ENCODE measurements at regions not wholly inside any gene's neighbourhood (a gene's known extent, or its start where the extent isn't known, plus 50 kb on each side); places are given as distances from the start of the nearest gene placed in this dataset.

GRCh38 chr10:110373059-110373458, 68.3 kb upstream of the SMNDC1 start (continued):
- TF ChIP-seq, protein P1, sequence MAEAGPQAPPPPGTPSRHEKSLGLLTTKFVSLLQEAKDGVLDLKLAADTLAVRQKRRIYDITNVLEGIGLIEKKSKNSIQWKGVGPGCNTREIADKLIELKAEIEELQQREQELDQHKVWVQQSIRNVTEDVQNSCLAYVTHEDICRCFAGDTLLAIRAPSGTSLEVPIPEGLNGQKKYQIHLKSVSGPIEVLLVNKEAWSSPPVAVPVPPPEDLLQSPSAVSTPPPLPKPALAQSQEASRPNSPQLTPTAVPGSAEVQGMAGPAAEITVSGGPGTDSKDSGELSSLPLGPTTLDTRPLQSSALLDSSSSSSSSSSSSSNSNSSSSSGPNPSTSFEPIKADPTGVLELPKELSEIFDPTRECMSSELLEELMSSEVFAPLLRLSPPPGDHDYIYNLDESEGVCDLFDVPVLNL (IDR thresholded peaks at IDR 0.05; ENCODE audit: low read depth, low read length), result no peak
- no peak for TF ChIP-seq RFX5 (IDR thresholded peaks at IDR 0.05; ENCODE audit: low read depth, low read length)
- TF ChIP-seq TCF3 (IDR thresholded peaks at IDR 0.05; ENCODE audit: borderline replicate concordance, insufficient read depth, low read depth, low read length), result no peak
- TF ChIP-seq, protein P2, sequence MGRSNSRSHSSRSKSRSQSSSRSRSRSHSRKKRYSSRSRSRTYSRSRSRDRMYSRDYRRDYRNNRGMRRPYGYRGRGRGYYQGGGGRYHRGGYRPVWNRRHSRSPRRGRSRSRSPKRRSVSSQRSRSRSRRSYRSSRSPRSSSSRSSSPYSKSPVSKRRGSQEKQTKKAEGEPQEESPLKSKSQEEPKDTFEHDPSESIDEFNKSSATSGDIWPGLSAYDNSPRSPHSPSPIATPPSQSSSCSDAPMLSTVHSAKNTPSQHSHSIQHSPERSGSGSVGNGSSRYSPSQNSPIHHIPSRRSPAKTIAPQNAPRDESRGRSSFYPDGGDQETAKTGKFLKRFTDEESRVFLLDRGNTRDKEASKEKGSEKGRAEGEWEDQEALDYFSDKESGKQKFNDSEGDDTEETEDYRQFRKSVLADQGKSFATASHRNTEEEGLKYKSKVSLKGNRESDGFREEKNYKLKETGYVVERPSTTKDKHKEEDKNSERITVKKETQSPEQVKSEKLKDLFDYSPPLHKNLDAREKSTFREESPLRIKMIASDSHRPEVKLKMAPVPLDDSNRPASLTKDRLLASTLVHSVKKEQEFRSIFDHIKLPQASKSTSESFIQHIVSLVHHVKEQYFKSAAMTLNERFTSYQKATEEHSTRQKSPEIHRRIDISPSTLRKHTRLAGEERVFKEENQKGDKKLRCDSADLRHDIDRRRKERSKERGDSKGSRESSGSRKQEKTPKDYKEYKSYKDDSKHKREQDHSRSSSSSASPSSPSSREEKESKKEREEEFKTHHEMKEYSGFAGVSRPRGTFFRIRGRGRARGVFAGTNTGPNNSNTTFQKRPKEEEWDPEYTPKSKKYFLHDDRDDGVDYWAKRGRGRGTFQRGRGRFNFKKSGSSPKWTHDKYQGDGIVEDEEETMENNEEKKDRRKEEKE (IDR thresholded peaks at IDR 0.05), result no peak
- TF ChIP-seq EP300 (IDR thresholded peaks at IDR 0.05; ENCODE audit: borderline replicate concordance in 1 of 2, control insufficient read depth in 1 of 2, low read depth in 2 of 2, low read length in 2 of 2), result no peak
- no peak for TF ChIP-seq CBX5 (IDR thresholded peaks at IDR 0.05; ENCODE audit: low read depth)

GRCh38 chr10:110373857-110374654, 69.3 kb upstream of the SMNDC1 start:
- CTCF ChIA-PET, result no interaction called here
- Histone ChIP-seq H3K27ac (ENCODE audit: control insufficient read depth, insufficient read depth) (no peak overlapping the region), H4K20me1 (ENCODE audit: control insufficient read depth, insufficient read depth) (no peaks in the 10 kb centered on the region), H3K9me3 (replicated peaks; ENCODE audit: control insufficient read depth, insufficient read depth, low read length) (no peaks in the 10 kb centered on the region), H3K27me3 (replicated peaks in 1 of 2; ENCODE audit: control insufficient read depth in 2 of 2, insufficient read depth in 2 of 2, low read length in 1 of 2) (no peaks in the 10 kb centered on the region), H3K4me3 (no peak overlapping the region), H3K4me1 (ENCODE audit: control insufficient read depth, insufficient read depth, low read length) (no peaks in the 10 kb centered on the region; the same call in 1 of the 2 replicates), H3K4me2 (ENCODE audit: control insufficient read depth, insufficient read depth) (no peak overlapping the region), H3K36me3 (ENCODE audit: control insufficient read depth in 2 of 2, insufficient read depth in 2 of 2, low read length in 1 of 2) (no peaks in the 10 kb centered on the region), H3K9ac (ENCODE audit: control insufficient read depth, insufficient read depth, low read length) (no peak overlapping the region), H3K79me2 (ENCODE audit: control insufficient read depth, insufficient read depth, low read length) (no peaks in the 10 kb centered on the region), H2AFZ (ENCODE audit: control insufficient read depth, low read depth, low read length) (no peak overlapping the region)
- in situ Hi-C loops (cut with MboI), result no loop called here
- DNase-seq (ENCODE audit: low read depth, low spot score) (no peak), FAIRE-seq (no peak), ATAC-seq (no peak)
- RAD21 ChIA-PET (ENCODE audit: unreplicated experiment), result no interaction called here
- intact Hi-C loops (cut with micrococcal nuclease; ENCODE audit: unreplicated experiment), result no loop called here
- WGBS (ENCODE audit: insufficient coverage, insufficient replicate concordance, low lambda C conversion rate, missing lambda C conversion rate), result 49% methylated on average over 8 of the region's 8 CpGs
- SMC1A ChIA-PET (ENCODE audit: uncharacterized antibody, unreplicated experiment), result interaction anchor here (4.0 kb wide), 1 partner anchor 7 kb away, joined by 24 read pairs; no protein-coding TSS in a partner anchor
- no TSS peak for BruUV-seq (replicated peaks)
- POLR2A ChIA-PET, result interaction anchor here (0.6 to 2.0 kb wide), 3 partner anchors 8 to 301 kb away, joined by 3 to 4 read pairs (median 3); no protein-coding TSS in a partner anchor
- no peak for TF ChIP-seq POLR2AphosphoS5 (IDR thresholded peaks at IDR 0.05; ENCODE audit: low read length)
- TF ChIP-seq ZNF217 (IDR thresholded peaks at IDR 0.05), result no peak
- no peak for TF ChIP-seq YBX1 (IDR thresholded peaks at IDR 0.05)
- TF ChIP-seq BCL11A (IDR thresholded peaks at IDR 0.05; ENCODE audit: low read depth, low read length), result no peak
- no peak for TF ChIP-seq CHD2 (IDR thresholded peaks at IDR 0.05; ENCODE audit: borderline replicate concordance, low read depth, low read length)
- TF ChIP-seq MEF2B (IDR thresholded peaks at IDR 0.05; ENCODE audit: partially characterized antibody, poor library complexity, severe bottlenecking), result no peak
- TF ChIP-seq SUZ12 (IDR thresholded peaks at IDR 0.05; ENCODE audit: unreplicated experiment), result no peak
- no peak for TF ChIP-seq HDAC6 (IDR thresholded peaks at IDR 0.05; ENCODE audit: unreplicated experiment)
- no peak for TF ChIP-seq TBL1XR1 (IDR thresholded peaks at IDR 0.05; ENCODE audit: low read depth, low read length)
- TF ChIP-seq ELK1 (IDR thresholded peaks at IDR 0.05; ENCODE audit: low read depth, low read length), result no peak
